ENCODE measurements at regions not wholly inside any gene's neighbourhood (a gene's known extent, or its start where the extent isn't known, plus 50 kb on each side); places are given as distances from the start of the nearest gene placed in this dataset.

DNA sequence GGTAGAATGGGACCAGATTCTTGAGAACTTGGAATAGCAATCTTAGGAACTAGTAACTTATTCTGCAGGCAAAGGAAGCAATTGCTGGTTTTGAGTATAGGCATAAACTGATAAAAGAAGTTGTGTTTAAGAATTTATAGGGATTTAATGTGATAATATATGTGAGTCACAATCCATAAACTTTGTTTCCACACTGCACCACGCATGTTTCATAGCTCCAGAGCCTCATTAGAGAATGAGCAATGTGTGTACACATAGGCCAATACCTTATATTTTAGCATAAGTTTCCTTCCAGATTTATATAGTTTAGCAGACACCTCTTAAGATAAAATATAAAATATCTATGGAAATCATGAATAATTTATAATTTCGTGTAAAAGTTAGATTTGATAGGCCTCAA, 175.5 kb upstream of the SEMA3A start:
- no peak for DNase-seq

DNA sequence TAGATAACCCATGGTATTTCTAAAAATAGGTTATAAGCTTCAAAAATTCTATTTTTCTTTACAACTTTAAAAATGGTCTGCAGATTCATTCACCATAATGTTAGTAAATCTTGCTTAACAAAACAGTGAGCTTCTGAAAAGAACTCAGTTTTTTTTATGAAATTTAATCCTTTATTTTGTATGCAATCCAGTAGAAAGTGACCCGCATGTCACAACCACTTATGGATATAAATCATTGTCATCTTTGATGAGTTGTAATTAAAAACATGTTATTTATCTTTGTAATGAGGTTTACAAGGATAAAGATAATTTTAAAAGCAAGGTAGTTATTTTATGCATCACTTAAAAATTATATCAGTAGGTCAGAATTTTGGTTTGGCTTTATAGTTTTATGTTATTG, 173.5 kb upstream of the SEMA3A start:
- no peak for DNase-seq

DNA sequence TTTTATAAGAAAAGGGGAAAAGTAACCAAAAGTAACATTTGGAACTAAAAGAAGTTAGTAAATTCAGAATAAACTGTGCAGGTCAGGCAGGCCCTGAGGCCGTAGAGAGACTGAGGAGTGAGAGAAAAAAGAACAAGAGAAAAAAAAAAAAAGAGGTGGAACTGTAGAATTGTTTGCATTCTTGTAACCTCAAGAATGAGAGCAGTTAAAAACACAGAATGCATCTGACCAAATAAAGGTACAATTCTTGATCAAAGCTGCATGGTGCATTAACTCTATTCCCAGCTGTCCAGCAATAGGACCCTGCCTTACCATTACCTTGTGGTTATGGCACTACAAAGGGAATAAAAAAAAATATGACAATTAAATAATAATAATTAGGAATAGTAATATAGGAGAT, 170.1 kb upstream of the SEMA3A start:
- DNase-seq, result no peak

DNA sequence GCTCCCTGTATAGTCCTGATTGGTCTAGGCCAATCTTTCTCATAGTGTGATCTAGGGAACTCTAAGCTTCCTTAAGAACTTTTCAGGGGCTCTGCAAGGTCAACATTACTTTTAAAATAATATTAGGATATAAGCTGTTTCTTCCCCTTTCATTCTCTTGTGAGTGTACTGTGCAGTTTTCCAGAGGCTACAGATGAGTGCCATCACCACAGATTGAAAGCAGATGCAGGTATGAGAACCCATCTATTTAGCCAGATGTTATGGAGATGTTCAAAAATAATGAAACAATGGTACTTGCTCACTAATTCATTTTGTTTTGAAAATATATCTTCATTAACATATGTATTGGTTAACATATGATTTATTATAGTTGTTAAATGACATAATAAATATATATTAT, 169.2 kb upstream of the SEMA3A start:
- DNase-seq, result no peak

DNA sequence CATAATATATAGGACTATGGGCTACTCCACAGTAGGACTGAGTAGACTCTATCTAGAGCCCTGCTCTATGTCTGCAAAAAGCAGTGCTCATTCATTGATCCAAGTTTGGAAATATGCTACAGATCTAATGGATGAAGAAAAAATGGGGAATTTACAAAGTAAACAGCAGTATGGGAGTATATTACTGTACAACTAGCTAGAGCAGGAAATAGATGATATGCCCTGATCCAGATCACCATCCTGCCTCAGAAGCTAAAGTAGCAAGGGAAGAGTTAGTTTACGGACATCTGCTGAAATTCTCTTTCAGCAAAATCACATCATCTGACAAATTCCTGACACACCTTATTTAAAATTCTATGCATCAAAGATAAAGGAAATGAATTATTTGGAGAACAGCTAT, 168.2 kb upstream of the SEMA3A start:
- no peak for DNase-seq

DNA sequence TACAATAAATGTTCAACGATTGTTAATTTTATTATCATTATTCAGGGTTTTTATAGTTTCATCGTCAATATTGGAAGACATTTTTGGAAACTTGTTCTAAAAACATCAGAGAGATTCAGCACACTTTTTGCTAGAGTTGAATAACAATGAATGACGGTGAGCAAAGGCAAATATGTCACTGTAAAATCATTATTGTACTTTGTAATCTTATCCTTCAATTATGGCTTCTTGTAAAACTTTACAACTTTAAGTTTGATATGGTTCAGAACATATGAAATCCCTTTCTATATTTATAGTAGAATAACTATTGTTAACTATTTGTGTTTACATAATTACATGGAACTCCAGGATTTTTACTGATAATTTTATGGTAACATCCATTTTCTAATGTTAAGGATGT, 167.8 kb upstream of the SEMA3A start:
- DNase-seq, result no peak

DNA sequence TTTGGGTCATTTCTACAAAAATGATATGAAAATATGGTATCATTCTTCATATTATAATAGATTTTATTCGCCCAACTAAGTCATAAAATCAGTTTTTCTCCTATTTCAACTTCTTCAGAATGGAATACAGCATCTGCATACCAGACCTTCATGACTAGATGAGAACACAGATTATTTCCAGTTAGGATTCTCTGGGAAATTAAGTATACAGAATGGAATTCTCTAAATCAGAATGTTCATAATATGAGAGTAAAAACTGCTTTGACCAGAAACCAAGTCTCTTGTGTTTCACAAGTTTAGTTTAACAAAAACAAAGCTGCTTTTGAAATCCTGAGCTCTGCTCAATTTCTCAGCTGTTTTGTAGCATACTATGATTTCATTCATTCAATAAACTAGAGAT, 160.3 kb upstream of the SEMA3A start:
- no peak for DNase-seq

DNA sequence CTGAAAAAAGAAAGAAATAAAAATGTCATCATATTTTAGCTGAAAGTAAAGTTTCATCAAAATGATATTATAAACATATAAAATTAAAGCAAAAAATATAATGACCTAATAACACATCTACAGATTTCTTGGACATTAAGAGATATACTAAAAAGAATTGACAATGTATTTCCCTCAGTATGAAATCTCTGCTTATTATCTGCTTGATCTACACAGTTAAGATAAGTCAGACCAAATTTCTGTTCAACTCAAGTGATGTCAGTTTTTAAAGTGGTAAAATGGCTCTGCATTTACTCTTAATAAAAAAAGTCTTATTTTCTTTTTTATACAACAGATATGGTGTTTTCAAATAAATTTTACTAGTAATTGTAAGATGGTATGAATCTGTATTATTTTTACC, 159.4 kb upstream of the SEMA3A start:
- DNase-seq, result no peak

DNA sequence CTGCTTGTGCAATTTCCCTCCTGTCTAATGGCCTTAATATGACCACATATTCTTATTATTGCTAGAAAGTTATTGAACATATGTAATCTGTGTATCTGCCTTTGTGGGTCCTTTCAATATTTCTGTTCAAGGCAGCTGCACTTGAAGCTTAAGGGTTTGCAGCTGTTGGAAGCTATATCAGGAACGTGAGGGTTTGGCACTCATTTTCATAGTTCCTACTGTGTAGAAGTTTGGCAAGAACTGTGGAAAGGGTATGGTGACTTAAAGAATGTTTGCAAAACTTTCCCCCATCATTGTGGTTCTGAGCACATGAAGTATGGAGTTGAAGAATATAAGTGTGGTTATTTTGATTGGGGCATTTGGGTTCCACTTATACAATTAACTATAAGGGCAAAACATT, 144.7 kb upstream of the SEMA3A start:
- DNase-seq, result no peak

DNA sequence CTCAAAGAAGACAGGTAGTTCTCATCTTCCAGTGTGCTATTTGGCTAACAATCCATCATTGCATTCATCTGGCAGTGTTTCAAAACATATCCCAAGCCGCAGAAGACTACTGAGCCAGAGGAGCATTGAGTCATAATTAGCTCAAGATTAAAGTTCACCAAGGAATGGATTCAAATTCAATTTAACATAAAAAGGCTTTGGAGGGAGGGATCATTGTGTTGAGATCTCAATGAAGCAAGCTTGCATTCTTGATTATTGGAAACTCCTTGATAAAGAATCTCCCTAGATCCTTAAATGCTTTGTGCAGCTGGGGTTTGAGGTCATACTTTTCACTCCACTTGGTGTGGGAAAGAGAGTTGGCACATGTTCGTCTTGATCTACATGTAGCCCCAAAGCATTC, 142.8 kb upstream of the SEMA3A start:
- DNase-seq, result no peak

DNA sequence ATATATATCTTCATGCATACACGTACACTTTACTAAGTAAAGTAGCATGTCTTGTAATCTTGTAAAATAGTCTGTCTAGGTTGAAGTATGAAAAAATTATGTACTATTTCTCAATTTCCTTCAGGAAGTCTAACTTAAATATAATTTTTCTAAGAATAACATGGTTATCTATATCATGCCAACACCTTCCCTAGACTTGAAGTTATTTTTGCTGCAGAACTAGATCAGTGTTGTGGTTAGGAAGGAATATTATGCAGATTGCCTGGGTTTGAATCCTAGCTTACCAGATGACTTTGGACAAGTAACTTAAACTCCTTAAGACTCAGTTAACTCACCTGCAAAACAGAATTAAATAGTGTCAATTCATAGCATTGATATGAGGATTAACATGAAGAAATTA, 142.2 kb upstream of the SEMA3A start:
- DNase-seq, result no peak

DNA sequence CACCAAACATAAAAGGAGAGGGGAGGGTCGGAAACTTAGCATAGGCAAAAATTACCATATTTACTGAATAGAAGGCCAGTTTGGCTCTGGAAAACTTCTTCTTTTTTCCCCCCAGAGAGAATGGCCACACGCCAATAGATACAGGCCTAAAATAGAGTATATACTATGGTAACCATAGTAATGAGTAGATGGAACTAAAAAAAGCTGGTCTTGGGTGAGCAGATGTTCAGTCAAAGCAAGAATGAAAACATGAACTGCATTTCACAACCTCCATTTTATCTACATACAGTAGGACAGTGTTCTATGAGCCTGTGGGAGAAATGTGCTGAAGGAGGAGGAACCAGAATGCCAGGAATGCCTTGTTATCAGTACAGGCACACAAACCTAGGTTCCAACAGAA, 141.7 kb upstream of the SEMA3A start:
- no peak for DNase-seq

DNA sequence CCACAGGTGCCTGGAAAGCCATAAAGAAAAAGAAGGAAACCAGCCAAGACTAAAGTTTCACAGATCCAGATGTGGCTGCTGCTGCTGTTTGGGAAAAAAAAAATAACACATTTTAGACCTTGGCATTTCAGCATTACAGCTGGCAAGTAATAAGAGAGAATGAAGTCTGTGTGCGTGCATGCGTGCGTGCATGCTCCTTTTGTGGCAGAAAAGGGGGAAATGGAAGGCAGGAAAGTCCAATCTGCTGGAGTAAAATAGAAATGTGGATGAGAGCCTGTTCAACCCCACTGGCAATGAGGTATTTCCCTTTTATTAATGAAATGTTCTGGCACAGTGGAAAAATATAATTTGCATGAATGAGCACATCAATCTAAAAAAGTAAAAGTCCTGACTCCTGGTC, 137.0 kb upstream of the SEMA3A start:
- DNase-seq, result no peak

DNA sequence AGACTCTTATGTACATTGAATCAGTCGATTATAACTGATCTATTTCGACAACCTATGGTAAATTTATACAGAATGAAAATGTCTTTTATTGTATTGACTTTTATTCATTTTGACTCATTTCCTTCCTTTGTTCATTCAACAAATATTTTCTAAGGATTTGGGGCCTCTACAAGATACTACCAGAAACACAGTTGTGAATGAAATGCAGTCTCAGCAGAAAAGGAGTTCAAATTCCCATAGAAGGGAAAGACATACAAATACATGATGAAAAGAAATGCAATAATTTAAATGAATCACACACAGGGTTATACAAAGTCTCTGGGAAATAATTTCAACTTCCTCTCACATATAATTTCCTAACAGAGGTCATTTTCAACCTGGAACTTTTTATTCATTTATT, 134.0 kb upstream of the SEMA3A start:
- no peak for DNase-seq

DNA sequence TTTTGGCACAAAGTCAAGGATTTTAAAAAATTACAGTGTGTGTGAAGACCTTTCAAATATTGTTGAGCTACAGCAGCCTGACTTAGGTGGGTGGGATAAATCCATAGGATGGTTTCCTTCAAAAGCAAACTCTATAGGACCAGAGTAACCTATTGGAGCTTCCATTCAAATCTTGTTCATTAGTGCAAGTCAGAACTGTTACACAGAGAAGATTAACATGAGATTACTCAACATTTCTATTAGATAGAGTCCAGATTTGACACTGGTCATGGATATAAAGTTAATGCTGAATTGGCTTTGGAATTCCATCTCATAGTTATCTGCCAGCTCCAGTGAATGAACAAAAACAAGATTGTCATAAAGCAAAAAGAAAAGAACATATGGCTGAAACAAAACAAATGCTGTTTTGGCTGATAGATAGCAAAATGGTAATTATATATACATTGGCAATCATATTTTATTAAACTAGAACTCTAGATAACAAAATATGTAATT, 129.6 kb upstream of the SEMA3A start:
- DNase-seq, result no peak

DNA sequence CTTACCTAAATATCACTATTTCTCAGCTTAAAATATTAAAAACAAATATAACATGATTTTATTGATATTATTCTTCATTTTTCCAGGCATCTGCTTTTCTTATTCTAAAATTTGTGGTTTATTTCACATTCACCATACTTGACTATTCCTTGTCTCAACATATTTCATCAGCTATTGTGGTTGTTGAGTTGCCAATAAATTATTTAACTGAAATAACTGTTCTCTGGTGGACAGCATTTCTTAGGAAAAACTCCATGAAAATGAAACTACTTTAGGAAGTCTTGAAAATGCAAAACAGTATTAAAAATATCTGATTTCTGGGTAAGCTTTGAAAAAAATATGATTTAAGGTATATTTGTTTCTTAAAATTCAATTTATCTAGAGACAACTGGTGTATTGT, 122.9 kb upstream of the SEMA3A start:
- DNase-seq, result no peak

DNA sequence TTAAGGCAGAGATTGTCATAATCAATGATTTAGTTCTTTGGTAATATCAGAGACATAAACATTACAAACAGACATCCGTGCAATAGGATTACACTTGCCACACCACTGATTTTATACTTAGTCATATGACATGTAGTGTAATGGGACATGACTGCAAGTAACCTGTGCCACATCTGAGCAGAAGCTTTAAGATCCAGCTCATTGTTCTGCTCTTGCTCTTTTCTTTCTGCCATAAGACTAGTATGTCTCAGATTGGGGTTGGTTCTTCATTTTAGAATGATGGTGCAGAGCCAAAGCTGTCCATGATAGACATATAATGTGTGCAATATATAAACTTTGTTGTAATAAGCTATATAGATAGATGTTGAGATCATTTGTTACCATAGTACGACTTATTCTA, 119.7 kb upstream of the SEMA3A start:
- no peak for DNase-seq

DNA sequence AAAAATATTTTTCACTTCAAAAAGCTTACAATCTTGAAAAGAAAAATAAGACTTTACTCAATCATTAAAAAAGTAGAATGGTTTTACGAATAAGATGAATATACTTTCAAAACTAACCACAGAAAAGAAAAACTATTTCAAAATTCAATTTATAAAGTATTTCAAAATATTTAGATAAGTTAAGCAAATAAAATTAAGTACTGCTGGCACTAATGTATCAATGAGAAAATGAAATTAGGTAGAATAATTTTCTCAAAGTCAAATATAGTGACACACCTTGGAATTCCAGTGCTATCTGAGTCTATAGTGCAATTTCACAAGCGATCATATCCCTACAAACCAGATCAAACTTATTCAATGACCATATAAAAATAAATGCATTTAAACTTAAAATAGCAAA, 109.8 kb upstream of the SEMA3A start:
- no peak for DNase-seq

DNA sequence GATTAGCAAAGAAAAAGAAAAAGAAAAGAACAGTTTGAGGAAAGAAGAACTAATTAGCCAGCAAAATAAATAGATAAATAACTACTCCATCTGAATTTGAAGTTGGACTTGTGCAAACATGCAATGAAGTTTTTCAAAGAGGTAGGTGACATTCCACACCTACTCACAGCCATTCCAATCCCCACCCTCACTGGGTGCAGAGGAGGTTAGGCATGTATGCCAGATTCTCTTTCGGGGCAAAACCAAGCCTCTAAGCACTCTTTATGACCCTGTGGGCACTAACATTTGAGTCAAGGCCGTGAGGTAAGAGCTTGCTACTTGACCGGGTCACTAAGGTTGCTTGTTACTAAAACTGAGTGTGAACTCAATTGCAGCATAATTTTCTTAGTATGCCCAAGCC, 108.4 kb upstream of the SEMA3A start:
- DNase-seq, result no peak

DNA sequence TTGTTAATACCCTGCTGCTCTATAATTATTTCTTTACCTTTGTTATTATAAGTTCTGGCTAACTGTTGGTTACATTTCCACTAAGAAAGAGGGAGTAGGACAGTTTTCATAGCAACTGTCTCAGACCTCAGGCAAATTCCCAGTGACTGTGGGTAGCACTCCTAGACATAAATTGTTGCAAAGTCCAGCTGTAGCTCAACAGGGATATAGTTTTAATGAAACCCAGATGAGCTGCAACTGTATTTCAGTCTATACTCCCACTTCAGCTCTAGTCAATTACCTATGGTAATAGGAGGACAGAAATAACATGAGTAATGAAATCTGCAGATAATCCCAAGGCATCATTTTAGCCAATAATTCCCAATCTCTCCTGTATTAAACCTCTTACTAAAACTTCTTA, 103.0 kb upstream of the SEMA3A start:
- no peak for DNase-seq

DNA sequence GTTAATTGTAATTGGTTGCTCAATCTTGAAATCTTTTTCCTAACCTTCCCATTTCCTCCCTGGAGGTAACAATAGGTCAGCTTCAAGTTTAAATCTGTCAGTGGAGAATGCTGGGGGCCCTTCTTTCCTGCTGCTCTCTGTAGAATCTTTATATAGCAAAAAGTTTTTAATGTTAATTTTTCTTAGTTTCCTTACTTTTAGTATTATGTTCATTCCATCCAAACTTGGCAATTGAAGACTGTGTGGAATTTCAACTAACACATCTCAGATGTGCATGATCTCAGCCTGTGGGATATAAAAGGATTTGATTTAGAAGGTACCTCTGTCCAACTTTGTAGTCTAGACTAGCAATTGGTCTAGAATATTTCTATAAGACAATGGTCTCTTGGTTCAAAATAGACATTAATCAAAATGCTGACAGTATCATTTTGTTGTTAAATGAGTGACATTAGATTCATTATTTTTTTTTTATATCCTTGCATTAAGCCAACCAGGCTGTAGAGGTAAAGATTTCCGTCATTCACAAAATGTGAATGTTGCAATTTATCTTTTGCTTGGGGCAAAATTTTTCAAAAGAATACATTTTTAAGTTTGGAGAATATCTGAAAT, 100.4 kb upstream of the SEMA3A start:
- no peak for DNase-seq

DNA sequence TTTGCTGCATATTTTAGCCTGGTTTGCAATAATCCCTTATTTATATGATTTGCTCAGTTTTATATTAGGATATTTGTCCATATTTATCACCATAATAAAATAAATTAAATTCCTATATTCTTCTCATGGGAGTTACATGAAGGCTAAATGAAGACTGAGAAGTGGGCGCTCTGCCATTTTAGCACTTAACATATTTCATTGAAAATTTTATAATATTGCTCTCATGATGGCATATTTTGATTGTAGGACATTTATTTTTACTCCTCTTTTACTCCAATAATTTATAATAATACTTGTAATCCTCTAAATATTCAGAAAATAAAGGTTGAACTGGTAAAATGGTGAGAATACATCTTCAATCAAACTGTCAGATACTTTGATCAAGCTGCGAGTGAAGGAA, 99.8 kb upstream of the SEMA3A start:
- DNase-seq, result no peak

DNA sequence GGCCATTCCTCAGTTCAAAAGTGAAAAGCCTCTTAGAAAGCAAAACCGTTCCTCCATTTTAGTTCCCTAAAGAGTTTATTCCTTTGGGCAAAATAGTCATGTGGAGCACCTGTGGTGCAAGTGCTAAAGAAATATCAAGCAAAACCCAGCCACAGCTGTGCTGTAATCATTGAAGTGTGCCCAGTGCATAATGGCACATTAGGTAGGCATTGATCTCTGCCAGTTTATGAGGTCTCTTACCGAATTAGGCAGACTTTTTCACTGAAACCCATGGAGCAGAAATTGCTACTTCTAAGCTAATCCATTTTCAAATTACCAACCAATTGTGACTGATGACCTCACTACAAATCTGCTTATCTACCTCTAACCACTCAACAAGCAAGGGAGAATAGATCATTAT, 97.2 kb upstream of the SEMA3A start:
- no peak for DNase-seq

DNA sequence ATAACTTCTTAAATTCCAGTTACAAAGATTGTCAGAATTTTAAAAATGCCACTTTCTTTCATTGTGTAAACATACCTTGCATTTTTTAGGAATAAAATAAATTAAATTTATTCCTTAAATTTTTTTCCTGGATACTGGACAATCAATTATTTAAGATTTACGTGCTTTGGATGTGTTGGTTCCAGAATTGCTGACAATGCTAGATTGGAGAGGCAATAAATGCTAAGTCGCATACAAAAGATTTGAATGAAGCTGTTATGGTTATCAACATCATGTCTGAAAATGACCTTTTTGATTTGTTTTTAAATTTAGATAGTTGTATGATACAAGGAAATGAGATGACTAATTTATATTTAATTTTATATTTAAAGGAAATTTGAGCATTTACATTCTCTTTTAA, 89.2 kb upstream of the SEMA3A start:
- DNase-seq, result no peak

DNA sequence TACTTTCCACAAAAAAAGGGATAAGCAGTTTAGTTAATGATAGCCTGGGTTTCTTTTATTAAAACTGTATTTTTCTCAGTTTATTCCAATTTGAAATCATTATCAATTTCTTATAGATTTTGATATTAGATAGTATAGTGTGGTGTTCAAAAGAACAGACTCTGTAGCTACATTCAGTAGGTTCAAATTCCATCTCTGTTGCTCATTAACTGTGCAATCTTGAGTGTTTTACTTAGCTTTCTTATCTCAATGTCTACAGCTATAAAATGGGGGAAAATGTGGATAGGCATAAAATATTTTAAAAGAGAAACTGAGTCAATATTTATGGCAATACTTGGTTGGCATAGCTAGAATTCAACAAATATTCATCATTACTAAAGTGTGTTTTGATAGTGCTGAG, 86.9 kb upstream of the SEMA3A start:
- DNase-seq, result no peak
